Astrocyte (in vitro differentiated cells and primary cell): ENCODE measurements at regions not wholly inside any gene's neighbourhood (a gene's known extent, or its start where the extent isn't known, plus 50 kb on each side); places are given as distances from the start of the nearest gene placed in this dataset.

Experiments
- DNase-seq: peaks from one replicate; pipeline ENCODE4 v3.0.0-alpha.2; 2010; ENCODE audit warnings: low read depth
- FAIRE-seq: peaks from 2 replicates; lab custom pipeline; 2011; peaks lifted over from hg19 to GRCh38; lab: Jason Lieb, UNC
- H2AFZ ChIP-seq: 2 replicates; pipeline ENCODE4 v1.6.0; 2012; ENCODE audit warnings: low read depth, low read length, inconsistent platforms
- H3K27ac ChIP-seq: 2 replicates; pipeline ENCODE4 v1.5.1; 2011; ENCODE audit warnings: low read depth, low read length, inconsistent platforms
- H3K27me3 ChIP-seq: 2 replicates; pipeline ENCODE4 v1.6.0; 2011; ENCODE audit warnings: low read length, inconsistent platforms; ENCODE audit not compliant: insufficient read depth
- H3K36me3 ChIP-seq: 2 replicates; pipeline ENCODE4 v1.5.1; 2011; ENCODE audit warnings: low read length, inconsistent platforms; ENCODE audit not compliant: insufficient read depth
- H3K4me1 ChIP-seq: 2 replicates; pipeline ENCODE4 v1.5.1; 2011; ENCODE audit warnings: low read length, inconsistent platforms; ENCODE audit not compliant: insufficient read depth
- H3K4me2 ChIP-seq: 2 replicates; pipeline ENCODE4 v1.6.0; 2012; ENCODE audit warnings: low read length, inconsistent platforms
- H3K4me3 ChIP-seq: 2 replicates; pipeline ENCODE4 v1.5.1; 2011; ENCODE audit warnings: low read depth, mild to moderate bottlenecking, low read length, inconsistent platforms; ENCODE audit not compliant: insufficient read depth
- H3K79me2 ChIP-seq: 2 replicates; pipeline ENCODE4 v1.6.0; 2012; ENCODE audit warnings: mild to moderate bottlenecking, low read length, inconsistent platforms; ENCODE audit not compliant: insufficient read depth
- H3K9ac ChIP-seq: 2 replicates; pipeline ENCODE4 v1.6.0; 2012; ENCODE audit warnings: mild to moderate bottlenecking, low read length, inconsistent platforms
- H3K9me3 ChIP-seq: 2 replicates; pipeline ENCODE4 v1.5.1; 2012; ENCODE audit warnings: low read depth, mild to moderate bottlenecking, low read length, inconsistent platforms; ENCODE audit not compliant: insufficient read depth
- H4K20me1 ChIP-seq: 2 replicates; pipeline ENCODE4 v1.6.0; 2012; ENCODE audit warnings: low read length, inconsistent platforms; ENCODE audit not compliant: insufficient read depth
- H3K27ac Mint-ChIP-seq: one replicate; pipeline ENCODE4 v1.8.0; 2021; ENCODE audit warnings: mild to moderate bottlenecking, mixed read lengths; ENCODE audit not compliant: unreplicated experiment
- H3K27me3 Mint-ChIP-seq: one replicate; pipeline ENCODE4 v1.8.0; 2021; ENCODE audit warnings: low read depth, mixed read lengths; ENCODE audit not compliant: unreplicated experiment
- H3K36me3 Mint-ChIP-seq: one replicate; pipeline ENCODE4 v1.8.0; 2021; ENCODE audit warnings: low read depth, mixed read lengths; ENCODE audit not compliant: unreplicated experiment
- H3K4me1 Mint-ChIP-seq: one replicate; pipeline ENCODE4 v1.8.0; 2021; ENCODE audit warnings: low read depth, mixed read lengths; ENCODE audit not compliant: unreplicated experiment
- H3K4me3 Mint-ChIP-seq: one replicate; pipeline ENCODE4 v1.8.0; 2021; ENCODE audit warnings: mild to moderate bottlenecking, moderate library complexity, mixed read lengths; ENCODE audit not compliant: unreplicated experiment
- H3K9me3 Mint-ChIP-seq: one replicate; pipeline ENCODE4 v1.8.0; 2021; ENCODE audit warnings: mild to moderate bottlenecking, mixed read lengths; ENCODE audit not compliant: unreplicated experiment
- EZH2 ChIP-seq: IDR thresholded peaks from 2 replicates; pipeline ENCODE4 v1.6.1; 2012; ENCODE audit warnings: mild to moderate bottlenecking, low read length, inconsistent platforms; ENCODE audit not compliant: insufficient read depth
- TF ChIP-seq, protein P1 (sequence below): IDR thresholded peaks from 2 replicates; pipeline ENCODE4 v1.5.1; 2011; ENCODE audit warnings: low read depth, mild to moderate bottlenecking, inconsistent platforms, low read length, moderate library complexity; ENCODE audit not compliant: insufficient read depth

DNA sequence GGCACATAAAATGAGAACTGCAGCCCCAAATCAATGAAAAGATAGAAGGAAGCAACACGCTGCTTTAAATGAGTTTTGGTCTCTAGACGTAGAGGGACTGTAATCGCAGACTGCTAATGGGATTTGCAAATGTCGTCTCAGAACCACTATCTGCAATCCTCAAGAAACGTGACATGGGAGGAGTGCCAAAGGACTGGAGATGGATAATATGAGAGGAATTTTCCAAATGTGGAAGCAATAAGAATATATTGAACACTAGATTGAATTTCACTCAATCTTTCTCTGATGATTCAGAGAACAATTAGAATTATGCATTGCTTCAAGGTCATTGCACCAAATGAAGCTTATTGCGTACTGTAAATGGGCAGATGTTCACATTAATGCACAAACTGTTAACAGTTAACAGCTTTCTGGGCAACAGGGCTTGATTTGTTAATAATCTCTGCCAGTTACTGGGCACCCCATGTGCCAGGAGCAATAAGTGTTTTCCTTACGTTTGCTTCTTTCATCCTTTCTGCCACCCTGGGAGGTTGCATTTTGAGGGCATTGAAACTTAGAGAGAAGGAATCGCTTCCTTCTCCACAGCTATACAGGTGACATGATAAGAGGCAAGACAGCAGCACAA lies 62.8 kb upstream of the WASF3 start:
- Histone ChIP-seq H2AFZ (no peak overlapping the region), H3K36me3 (no peaks in the 10 kb centered on the region), H3K4me2 (no peak overlapping the region), H3K4me1 (peaks cover 20% of the 10 kb centered on the region), H4K20me1 (no peaks in the 10 kb centered on the region), H3K27me3 (peaks cover 8% of the 10 kb centered on the region), H3K9ac (no peak overlapping the region), H3K27ac (no peak overlapping the region), H3K4me3 (no peak overlapping the region), H3K9me3 (no peaks in the 10 kb centered on the region), H3K79me2 (no peaks in the 10 kb centered on the region)
- Mint-ChIP-seq H3K36me3 (no peaks in the 10 kb centered on the region), H3K27me3 (peaks cover 12% of the 10 kb centered on the region), H3K9me3 (peaks cover 2% of the 10 kb centered on the region), H3K27ac (no peak overlapping the region), H3K4me3 (no peak overlapping the region), H3K4me1 (peaks cover 10% of the 10 kb centered on the region)
- no peak for FAIRE-seq
- TF ChIP-seq, protein P1, sequence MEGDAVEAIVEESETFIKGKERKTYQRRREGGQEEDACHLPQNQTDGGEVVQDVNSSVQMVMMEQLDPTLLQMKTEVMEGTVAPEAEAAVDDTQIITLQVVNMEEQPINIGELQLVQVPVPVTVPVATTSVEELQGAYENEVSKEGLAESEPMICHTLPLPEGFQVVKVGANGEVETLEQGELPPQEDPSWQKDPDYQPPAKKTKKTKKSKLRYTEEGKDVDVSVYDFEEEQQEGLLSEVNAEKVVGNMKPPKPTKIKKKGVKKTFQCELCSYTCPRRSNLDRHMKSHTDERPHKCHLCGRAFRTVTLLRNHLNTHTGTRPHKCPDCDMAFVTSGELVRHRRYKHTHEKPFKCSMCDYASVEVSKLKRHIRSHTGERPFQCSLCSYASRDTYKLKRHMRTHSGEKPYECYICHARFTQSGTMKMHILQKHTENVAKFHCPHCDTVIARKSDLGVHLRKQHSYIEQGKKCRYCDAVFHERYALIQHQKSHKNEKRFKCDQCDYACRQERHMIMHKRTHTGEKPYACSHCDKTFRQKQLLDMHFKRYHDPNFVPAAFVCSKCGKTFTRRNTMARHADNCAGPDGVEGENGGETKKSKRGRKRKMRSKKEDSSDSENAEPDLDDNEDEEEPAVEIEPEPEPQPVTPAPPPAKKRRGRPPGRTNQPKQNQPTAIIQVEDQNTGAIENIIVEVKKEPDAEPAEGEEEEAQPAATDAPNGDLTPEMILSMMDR, result no peak
- TF ChIP-seq EZH2, result no peak
- no peak for DNase-seq

- peaks cover 10% of the 10 kb centered on the region for H3K4me1 Mint-ChIP-seq
These were observed 61.7 kb upstream of the WASF3 start for GRCh38 chr13:26495750-26496149.

More at GRCh38 chr13:26495750-26496149, 61.7 kb upstream of the WASF3 start:
- H3K27me3 ChIP-seq, result peaks cover 4% of the 10 kb centered on the region
- no peak overlapping the region for H3K4me3 ChIP-seq
- Mint-ChIP-seq H3K9me3 (no peaks in the 10 kb centered on the region), H3K36me3 (no peaks in the 10 kb centered on the region), H3K27me3 (peaks cover 3% of the 10 kb centered on the region), H3K27ac (no peak overlapping the region), H3K4me3 (no peak overlapping the region)
- no peak overlapping the region for H3K27ac ChIP-seq
- FAIRE-seq (no peak), DNase-seq (no peak)
- H3K79me2 ChIP-seq, result no peaks in the 10 kb centered on the region
- no peaks in the 10 kb centered on the region for H3K9me3 ChIP-seq
- no peaks in the 10 kb centered on the region for H4K20me1 ChIP-seq
- H3K4me2 ChIP-seq, result no peak overlapping the region
- H3K36me3 ChIP-seq, result no peaks in the 10 kb centered on the region
- H3K4me1 ChIP-seq, result peaks cover 20% of the 10 kb centered on the region
- TF ChIP-seq EZH2, result no peak
- TF ChIP-seq, protein P1, result no peak
- H3K9ac ChIP-seq, result no peak overlapping the region
- H2AFZ ChIP-seq, result no peak overlapping the region
